Nephron (organoid): ENCODE measurements at regions not wholly inside any gene's neighbourhood (a gene's known extent, or its start where the extent isn't known, plus 50 kb on each side); places are given as distances from the start of the nearest gene placed in this dataset.

Source experiments
- H3K27ac Mint-ChIP-seq, 3 experiments: 2 replicates each; pipeline ENCODE4 v1.8.0; 2020; ENCODE audit warnings: mixed read lengths in 3 of 3, mild to moderate bottlenecking in 2 of 3, moderate library complexity in 1 of 3
- H3K27me3 Mint-ChIP-seq: 2 replicates; pipeline ENCODE4 v1.8.0; 2021; ENCODE audit warnings: low read depth, mild to moderate bottlenecking, moderate library complexity, mixed read lengths
- H3K36me3 Mint-ChIP-seq: 2 replicates; pipeline ENCODE4 v1.8.0; 2020; ENCODE audit warnings: low read depth, mixed read lengths
- H3K4me1 Mint-ChIP-seq: 2 replicates; pipeline ENCODE4 v1.8.0; 2020; ENCODE audit warnings: mixed read lengths
- H3K4me3 Mint-ChIP-seq, 3 experiments: 2 replicates each; pipeline ENCODE4 v1.8.0; 2020; ENCODE audit warnings: mild to moderate bottlenecking in 3 of 3, mixed read lengths in 3 of 3, moderate library complexity in 2 of 3
- H3K9me3 Mint-ChIP-seq: 2 replicates; pipeline ENCODE4 v1.8.0; 2020; ENCODE audit warnings: mixed read lengths
- CTCF ChIP-seq, 3 experiments: fragments of 200-600 bp; sonication (generic); IDR thresholded peaks; one replicate each; pipeline ENCODE4 v1.5.0; 2021; ENCODE audit warnings: antibody characterized with exemption in 3 of 3; ENCODE audit not compliant: unreplicated experiment in 3 of 3

DNA sequence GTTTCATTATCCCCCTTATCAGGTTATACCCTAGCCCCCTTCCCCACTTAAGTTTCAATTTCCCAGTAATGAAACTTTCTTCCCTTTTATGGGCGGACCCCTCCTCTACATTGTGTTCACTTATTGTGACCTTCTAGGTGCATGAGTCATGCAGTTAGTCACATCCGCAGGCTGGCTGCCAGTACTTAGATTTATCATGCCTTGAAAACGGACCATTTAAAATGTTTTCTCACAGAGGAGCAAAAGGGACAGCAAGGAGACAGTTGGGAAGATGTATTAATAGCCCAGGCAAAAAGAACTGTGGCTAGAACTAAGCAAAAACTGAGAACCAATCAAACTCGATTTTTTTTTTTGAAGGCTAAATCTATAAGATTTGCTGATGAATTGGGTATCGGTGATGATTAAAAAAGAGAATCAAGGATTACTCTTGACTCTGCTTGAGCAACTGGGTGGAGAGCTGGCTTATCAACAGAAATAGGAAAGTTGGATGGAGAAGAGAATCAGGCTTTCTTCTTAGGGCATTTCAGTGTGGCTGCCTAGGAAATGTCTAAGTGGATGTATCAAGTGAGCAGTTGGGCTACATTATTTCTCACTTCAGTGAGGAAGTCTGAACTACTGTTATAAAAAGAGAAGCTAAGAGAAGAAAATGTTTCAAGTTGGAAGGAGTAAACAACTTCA, 615.0 kb downstream of the HINT1 start:
- H3K27ac Mint-ChIP-seq, result no peak overlapping the region
- H3K36me3 Mint-ChIP-seq, result no peaks in the 10 kb centered on the region
- H3K4me3 Mint-ChIP-seq, result no peak overlapping the region
- TF ChIP-seq CTCF (IDR thresholded peaks at IDR 0.05; ENCODE audit: unreplicated experiment in 3 of 3), result no peak
- H3K9me3 Mint-ChIP-seq, result peaks cover 37% of the 10 kb centered on the region
- no peaks in the 10 kb centered on the region for H3K4me1 Mint-ChIP-seq
- no peaks in the 10 kb centered on the region for H3K27me3 Mint-ChIP-seq

GRCh38 chr5:130546211-130546610, 618.8 kb downstream of the HINT1 start:
- no peaks in the 10 kb centered on the region for H3K27me3 Mint-ChIP-seq
- no peaks in the 10 kb centered on the region for H3K4me1 Mint-ChIP-seq
- H3K36me3 Mint-ChIP-seq, result no peaks in the 10 kb centered on the region
- no peak overlapping the region for H3K27ac Mint-ChIP-seq
- peaks cover 51% of the 10 kb centered on the region for H3K9me3 Mint-ChIP-seq
- H3K4me3 Mint-ChIP-seq, result no peak overlapping the region
- no peak for TF ChIP-seq CTCF (IDR thresholded peaks at IDR 0.05; ENCODE audit: unreplicated experiment in 3 of 3)

- Mint-ChIP-seq H3K4me1 (no peaks in the 10 kb centered on the region), H3K27me3 (no peaks in the 10 kb centered on the region), H3K27ac (no peak overlapping the region), H3K9me3 (peaks cover 53% of the 10 kb centered on the region), H3K4me3 (no peak overlapping the region), H3K36me3 (no peaks in the 10 kb centered on the region)
- no peak for TF ChIP-seq CTCF (IDR thresholded peaks at IDR 0.05; ENCODE audit: unreplicated experiment in 3 of 3)
These were observed 619.8 kb downstream of the HINT1 start for GRCh38 chr5:130545291-130545690.

GRCh38 chr5:130541617-130542221, 623.3 kb downstream of the HINT1 start:
- H3K4me3 Mint-ChIP-seq, result no peak overlapping the region
- TF ChIP-seq CTCF (IDR thresholded peaks at IDR 0.05; ENCODE audit: unreplicated experiment in 3 of 3), result no peak
- peaks cover 31% of the 10 kb centered on the region for H3K9me3 Mint-ChIP-seq
- no peaks in the 10 kb centered on the region for H3K36me3 Mint-ChIP-seq
- H3K4me1 Mint-ChIP-seq, result no peaks in the 10 kb centered on the region
- H3K27me3 Mint-ChIP-seq, result no peaks in the 10 kb centered on the region
- H3K27ac Mint-ChIP-seq, result no peak overlapping the region

GRCh38 chr5:130536691-130537090, 628.4 kb downstream of the HINT1 start:
- Mint-ChIP-seq H3K27ac (no peak overlapping the region), H3K4me1 (no peaks in the 10 kb centered on the region), H3K4me3 (no peak overlapping the region), H3K27me3 (no peaks in the 10 kb centered on the region), H3K9me3 (peaks cover 5% of the 10 kb centered on the region), H3K36me3 (no peaks in the 10 kb centered on the region)
- no peak for TF ChIP-seq CTCF (IDR thresholded peaks at IDR 0.05; ENCODE audit: unreplicated experiment in 3 of 3)

DNA sequence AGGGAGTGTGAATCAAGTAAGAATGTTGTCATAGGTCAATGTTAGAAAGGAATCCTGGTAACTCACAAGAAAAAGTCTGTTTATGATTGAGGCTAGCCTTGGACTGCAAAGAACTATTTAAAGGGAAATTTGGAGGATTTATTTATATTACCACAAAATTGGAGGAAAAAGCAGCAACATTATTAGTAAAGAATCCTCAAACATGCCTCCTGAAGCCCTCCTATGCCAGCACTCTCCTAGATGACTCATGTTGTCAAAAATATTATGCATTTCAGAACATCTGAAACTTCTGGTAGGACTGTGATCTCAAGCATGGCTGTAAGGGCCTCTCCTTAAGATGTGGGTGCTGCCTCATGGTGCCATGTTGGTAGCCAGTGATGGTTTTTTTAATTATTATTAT, 628.5 kb downstream of the CHSY3 start:
- Mint-ChIP-seq H3K36me3 (no peaks in the 10 kb centered on the region), H3K27me3 (no peaks in the 10 kb centered on the region), H3K4me1 (no peaks in the 10 kb centered on the region), H3K9me3 (no peaks in the 10 kb centered on the region), H3K4me3 (no peak overlapping the region), H3K27ac (no peak overlapping the region)
- TF ChIP-seq CTCF (IDR thresholded peaks at IDR 0.05; ENCODE audit: unreplicated experiment in 3 of 3), result no peak
